ENCODE measurements at regions not wholly inside any gene's neighbourhood (a gene's known extent, or its start where the extent isn't known, plus 50 kb on each side); places are given as distances from the start of the nearest gene placed in this dataset.
"Not testable (repeated sequence)": the region's sequence is repeated elsewhere in the genome, so short reads cannot be mapped to it uniquely, and the experiment has no call there.

DNA sequence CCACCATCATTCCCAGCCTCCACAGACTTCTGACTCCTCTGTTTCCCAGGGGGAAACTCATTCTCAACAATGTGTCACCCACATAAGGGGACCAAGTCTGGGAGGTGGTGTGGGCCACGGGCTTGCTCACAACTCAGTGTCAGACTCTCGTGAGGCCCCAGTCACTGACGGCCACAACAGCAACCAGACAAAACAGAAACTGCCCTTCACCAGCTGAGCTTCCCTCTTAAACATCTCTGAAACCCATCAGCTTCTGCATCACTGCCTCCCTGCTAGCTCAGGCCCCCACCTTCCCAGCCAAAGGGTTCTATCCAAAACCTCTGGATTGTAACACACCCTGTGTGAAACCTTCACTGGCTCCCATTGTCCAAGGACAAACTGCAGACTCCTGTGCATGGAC, 273.4 kb downstream of the CDK5RAP2 start:
- DNase-seq (ENCODE audit: low read depth, low spot score) (no peak), ATAC-seq (no peak)
- TF ChIP-seq POLR2AphosphoS5 (IDR thresholded peaks at IDR 0.05; ENCODE audit: low read depth, low read length) (no peak), TCF7L2 (IDR thresholded peaks at IDR 0.05; ENCODE audit: low read depth, low read length) (no peak), SIN3A (IDR thresholded peaks at IDR 0.05; ENCODE audit: borderline replicate concordance, insufficient read depth, low read depth, low read length) (no peak)
- TF ChIP-seq, protein P1, sequence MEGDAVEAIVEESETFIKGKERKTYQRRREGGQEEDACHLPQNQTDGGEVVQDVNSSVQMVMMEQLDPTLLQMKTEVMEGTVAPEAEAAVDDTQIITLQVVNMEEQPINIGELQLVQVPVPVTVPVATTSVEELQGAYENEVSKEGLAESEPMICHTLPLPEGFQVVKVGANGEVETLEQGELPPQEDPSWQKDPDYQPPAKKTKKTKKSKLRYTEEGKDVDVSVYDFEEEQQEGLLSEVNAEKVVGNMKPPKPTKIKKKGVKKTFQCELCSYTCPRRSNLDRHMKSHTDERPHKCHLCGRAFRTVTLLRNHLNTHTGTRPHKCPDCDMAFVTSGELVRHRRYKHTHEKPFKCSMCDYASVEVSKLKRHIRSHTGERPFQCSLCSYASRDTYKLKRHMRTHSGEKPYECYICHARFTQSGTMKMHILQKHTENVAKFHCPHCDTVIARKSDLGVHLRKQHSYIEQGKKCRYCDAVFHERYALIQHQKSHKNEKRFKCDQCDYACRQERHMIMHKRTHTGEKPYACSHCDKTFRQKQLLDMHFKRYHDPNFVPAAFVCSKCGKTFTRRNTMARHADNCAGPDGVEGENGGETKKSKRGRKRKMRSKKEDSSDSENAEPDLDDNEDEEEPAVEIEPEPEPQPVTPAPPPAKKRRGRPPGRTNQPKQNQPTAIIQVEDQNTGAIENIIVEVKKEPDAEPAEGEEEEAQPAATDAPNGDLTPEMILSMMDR (IDR thresholded peaks at IDR 0.05): no peak
- TF ChIP-seq, protein P2, sequence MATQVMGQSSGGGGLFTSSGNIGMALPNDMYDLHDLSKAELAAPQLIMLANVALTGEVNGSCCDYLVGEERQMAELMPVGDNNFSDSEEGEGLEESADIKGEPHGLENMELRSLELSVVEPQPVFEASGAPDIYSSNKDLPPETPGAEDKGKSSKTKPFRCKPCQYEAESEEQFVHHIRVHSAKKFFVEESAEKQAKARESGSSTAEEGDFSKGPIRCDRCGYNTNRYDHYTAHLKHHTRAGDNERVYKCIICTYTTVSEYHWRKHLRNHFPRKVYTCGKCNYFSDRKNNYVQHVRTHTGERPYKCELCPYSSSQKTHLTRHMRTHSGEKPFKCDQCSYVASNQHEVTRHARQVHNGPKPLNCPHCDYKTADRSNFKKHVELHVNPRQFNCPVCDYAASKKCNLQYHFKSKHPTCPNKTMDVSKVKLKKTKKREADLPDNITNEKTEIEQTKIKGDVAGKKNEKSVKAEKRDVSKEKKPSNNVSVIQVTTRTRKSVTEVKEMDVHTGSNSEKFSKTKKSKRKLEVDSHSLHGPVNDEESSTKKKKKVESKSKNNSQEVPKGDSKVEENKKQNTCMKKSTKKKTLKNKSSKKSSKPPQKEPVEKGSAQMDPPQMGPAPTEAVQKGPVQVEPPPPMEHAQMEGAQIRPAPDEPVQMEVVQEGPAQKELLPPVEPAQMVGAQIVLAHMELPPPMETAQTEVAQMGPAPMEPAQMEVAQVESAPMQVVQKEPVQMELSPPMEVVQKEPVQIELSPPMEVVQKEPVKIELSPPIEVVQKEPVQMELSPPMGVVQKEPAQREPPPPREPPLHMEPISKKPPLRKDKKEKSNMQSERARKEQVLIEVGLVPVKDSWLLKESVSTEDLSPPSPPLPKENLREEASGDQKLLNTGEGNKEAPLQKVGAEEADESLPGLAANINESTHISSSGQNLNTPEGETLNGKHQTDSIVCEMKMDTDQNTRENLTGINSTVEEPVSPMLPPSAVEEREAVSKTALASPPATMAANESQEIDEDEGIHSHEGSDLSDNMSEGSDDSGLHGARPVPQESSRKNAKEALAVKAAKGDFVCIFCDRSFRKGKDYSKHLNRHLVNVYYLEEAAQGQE (IDR thresholded peaks at IDR 0.05; ENCODE audit: insufficient read depth in 1 of 2, low read depth in 2 of 2, low read length in 1 of 2): no peak
- Histone ChIP-seq H3K4me3 (ENCODE audit: low read depth in 2 of 2, low read length in 2 of 2) (no peak overlapping the region), H3K9me3 (ENCODE audit: control insufficient read depth, insufficient read depth, low read depth, low read length) (no peaks in the 10 kb centered on the region), H3K27ac (ENCODE audit: low read length) (no peak overlapping the region), H3K36me3 (ENCODE audit: control insufficient read depth, insufficient read depth, low read length) (no peaks in the 10 kb centered on the region), H3K27me3 (ENCODE audit: control insufficient read depth, insufficient read depth, low read length) (no peaks in the 10 kb centered on the region), H3K4me1 (ENCODE audit: control insufficient read depth, insufficient read depth, low read length) (no peaks in the 10 kb centered on the region)
- ChIA-PET POLR2A (no interaction called here), CTCF (no interaction called here)
- no TSS peak for BruUV-seq (replicated peaks)
- intact Hi-C loops (cut with micrococcal nuclease; ENCODE audit: unreplicated experiment) (no loop called here), in situ Hi-C loops (cut with HindIII; ENCODE audit: low pct_unique_long_range_greater_than_20kb, low sequenced_read_pairs) (no loop called here)

DNA sequence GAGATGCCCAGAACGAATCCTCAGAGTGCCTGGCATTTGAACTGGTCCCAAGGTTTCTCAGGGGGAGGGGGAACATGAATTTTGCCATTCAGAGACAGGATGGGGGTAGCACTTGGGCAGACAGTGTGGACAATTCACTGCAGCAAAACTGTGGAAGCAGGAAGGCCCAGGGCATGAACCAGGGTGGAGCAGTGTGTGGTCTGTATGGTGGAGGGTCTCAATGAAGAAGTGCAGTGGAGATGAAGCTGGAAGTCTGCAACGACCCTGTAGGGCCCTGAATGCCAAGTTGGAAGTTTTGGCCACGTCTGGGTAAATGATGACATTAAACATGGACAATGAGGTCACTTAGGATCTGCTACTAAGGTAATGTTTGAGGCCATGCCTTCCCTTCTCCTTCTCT, 273.9 kb downstream of the CDK5RAP2 start:
- DNase-seq (ENCODE audit: low read depth, low spot score): no peak
- H3K27me3 ChIP-seq (ENCODE audit: control insufficient read depth, insufficient read depth, low read length): no peaks in the 10 kb centered on the region

DNA sequence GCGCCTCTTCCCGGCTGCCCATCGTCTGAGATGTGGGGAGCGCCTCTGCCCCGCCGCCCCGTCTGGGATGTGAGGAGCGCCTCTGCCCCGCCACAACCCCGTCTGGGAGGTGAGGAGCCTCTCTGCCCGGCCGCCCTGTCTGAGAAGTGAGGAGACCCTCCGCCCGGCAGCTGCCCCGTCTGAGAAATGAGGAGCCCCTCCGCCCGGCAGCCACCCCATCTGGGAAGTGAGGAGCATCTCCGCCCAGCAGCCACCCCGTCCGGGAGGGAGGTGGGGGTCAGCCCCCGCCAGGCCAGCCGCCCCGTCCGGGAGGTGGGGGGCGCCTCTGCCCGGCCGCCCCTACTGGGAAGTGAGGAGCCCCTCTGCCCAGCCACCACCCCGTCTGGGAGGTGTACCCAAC, 275.1 kb downstream of the CDK5RAP2 start:
- in situ Hi-C loops (cut with HindIII; ENCODE audit: low pct_unique_long_range_greater_than_20kb, low sequenced_read_pairs); H3K4me3 ChIP-seq (ENCODE audit: low read depth in 2 of 2, low read length in 2 of 2); DNase-seq (ENCODE audit: low read depth, low spot score); BruUV-seq (replicated peaks); H3K36me3 ChIP-seq (ENCODE audit: control insufficient read depth, insufficient read depth, low read length); intact Hi-C loops (cut with micrococcal nuclease; ENCODE audit: unreplicated experiment); H3K9me3 ChIP-seq (ENCODE audit: control insufficient read depth, insufficient read depth, low read depth, low read length); H3K27me3 ChIP-seq (ENCODE audit: control insufficient read depth, insufficient read depth, low read length); CTCF ChIA-PET; H3K27ac ChIP-seq (ENCODE audit: low read length); POLR2A ChIA-PET; ATAC-seq; H3K4me1 ChIP-seq (ENCODE audit: control insufficient read depth, insufficient read depth, low read length): not testable (repeated sequence)

More for the DNA sequence above, 273.9 kb downstream of the CDK5RAP2 start:
- in situ Hi-C loops (cut with HindIII; ENCODE audit: low pct_unique_long_range_greater_than_20kb, low sequenced_read_pairs): no loop called here
- Histone ChIP-seq H3K4me1 (ENCODE audit: control insufficient read depth, insufficient read depth, low read length) (no peaks in the 10 kb centered on the region), H3K27ac (ENCODE audit: low read length) (no peak overlapping the region), H3K36me3 (ENCODE audit: control insufficient read depth, insufficient read depth, low read length) (no peaks in the 10 kb centered on the region), H3K9me3 (ENCODE audit: control insufficient read depth, insufficient read depth, low read depth, low read length) (no peaks in the 10 kb centered on the region), H3K4me3 (ENCODE audit: low read depth in 2 of 2, low read length in 2 of 2) (no peak overlapping the region)
- no TSS peak for BruUV-seq (replicated peaks)
- POLR2A ChIA-PET: no interaction called here
- intact Hi-C loops (cut with micrococcal nuclease; ENCODE audit: unreplicated experiment): no loop called here
- CTCF ChIA-PET: no interaction called here
- no peak for ATAC-seq
- TF ChIP-seq POLR2AphosphoS5 (IDR thresholded peaks at IDR 0.05; ENCODE audit: low read depth, low read length) (no peak), TCF7L2 (IDR thresholded peaks at IDR 0.05; ENCODE audit: low read depth, low read length) (no peak), SIN3A (IDR thresholded peaks at IDR 0.05; ENCODE audit: borderline replicate concordance, insufficient read depth, low read depth, low read length) (no peak)
- TF ChIP-seq, protein P2 (IDR thresholded peaks at IDR 0.05; ENCODE audit: insufficient read depth in 1 of 2, low read depth in 2 of 2, low read length in 1 of 2): no peak
- TF ChIP-seq, protein P1 (IDR thresholded peaks at IDR 0.05): no peak
